ENCODE measurements at regions not wholly inside any gene's neighbourhood (a gene's known extent, or its start where the extent isn't known, plus 50 kb on each side); places are given as distances from the start of the nearest gene placed in this dataset.

DNA sequence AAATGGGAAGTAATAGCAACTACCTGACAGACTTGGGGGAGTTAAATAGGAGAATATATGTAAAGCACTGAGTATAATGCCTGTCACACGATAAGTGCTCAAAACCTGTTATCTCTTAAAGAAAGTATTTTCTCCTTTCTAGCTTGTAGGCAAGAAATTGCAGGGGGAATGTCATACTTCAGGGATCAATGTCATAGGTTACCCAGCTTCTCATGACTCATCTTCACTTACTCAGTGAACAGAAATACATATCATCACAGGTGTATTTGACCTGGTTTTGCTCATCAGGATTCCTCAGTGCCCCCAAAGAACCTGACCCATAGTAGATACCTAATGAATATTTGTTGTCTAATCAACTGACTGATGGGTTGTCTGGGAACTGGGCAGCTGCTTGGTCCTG, 285.0 kb upstream of the ATP2B1 start:
- in situ Hi-C loops (cut with HindIII; ENCODE audit: low pct_ligation_motif_present, low pct_unique_long_range_greater_than_20kb, low sequenced_read_pairs) = no loop called here

DNA sequence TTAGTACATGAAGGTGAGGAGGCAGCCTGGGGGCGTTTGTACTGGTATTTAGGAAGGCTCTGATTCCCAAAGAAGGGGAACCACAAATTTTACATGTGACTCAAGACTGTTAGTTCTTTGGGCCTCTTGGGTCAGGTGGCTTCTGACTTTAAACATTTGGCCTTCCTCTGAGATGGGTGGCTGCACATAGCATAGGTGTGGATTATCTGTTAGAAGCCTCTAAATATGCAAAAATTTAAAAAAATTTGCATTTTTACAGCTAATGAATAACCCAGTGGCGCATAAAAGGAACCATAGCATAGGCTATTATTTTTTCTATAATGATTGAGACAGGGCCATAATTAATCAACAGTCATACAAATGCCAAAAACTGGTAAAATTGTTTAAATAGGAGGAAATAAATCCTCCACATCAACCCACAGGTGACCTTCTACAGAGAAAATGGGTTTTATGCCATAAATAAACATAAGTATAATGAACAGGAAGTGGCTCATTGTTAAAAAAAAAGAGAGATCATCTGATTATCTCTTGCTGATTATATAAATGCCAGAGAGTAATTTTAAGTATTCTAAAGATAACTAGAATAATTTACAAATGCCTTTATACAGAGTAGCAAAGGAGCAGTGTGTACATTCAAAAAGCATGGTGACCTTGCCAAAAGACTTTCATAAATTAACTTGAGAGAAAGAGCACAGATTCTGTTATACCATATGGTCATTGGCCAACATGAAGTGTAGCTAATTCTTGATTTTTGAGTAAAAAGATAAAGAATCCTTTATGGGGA, 284.2 kb upstream of the ATP2B1 start:
- DNase-seq = no peak
- in situ Hi-C loops (cut with HindIII; ENCODE audit: low pct_ligation_motif_present, low pct_unique_long_range_greater_than_20kb, low sequenced_read_pairs) = no loop called here

More for the DNA sequence above, 285.0 kb upstream of the ATP2B1 start:
- no peak for DNase-seq

GRCh38 chr12:89991807-89992590, 283.4 kb upstream of the ATP2B1 start:
- in situ Hi-C loops (cut with HindIII; ENCODE audit: low pct_ligation_motif_present, low pct_unique_long_range_greater_than_20kb, low sequenced_read_pairs) = no loop called here
- DNase-seq = no peak

DNA sequence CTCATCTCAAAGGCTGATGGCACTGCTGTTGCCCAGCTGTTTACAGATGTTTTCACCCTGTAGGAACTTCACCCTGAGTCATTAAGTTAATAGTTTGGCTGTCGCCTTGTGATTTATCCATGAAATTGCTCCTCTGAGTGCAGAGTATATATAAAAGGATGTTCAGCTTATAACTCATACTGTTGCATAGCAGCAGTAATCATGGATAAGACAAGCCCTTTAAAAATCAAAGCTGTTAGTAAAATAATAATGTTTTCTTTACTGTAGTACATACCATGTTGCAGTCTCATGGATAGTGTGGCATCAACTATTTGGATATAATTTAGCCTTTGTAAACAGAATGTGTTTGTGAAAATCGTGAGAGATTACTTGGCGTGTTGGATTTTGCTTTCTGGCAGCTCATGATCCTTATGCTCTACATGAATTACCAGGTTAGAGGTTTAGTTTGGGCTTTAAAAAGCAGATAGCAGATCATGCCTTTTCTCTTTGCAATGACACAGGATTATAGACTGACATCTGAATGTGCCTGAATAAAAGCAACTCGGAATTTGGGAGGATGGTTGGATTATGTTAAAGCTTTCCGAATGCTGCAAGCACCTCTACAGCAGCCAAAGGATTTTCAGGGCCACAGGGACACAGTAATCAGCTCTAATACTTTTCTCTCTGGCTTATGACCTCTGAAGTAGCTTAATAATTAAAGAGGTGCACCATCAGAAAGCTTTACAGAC, 279.7 kb upstream of the ATP2B1 start:
- in situ Hi-C loops (cut with HindIII; ENCODE audit: low pct_ligation_motif_present, low pct_unique_long_range_greater_than_20kb, low sequenced_read_pairs) = no loop called here

DNA sequence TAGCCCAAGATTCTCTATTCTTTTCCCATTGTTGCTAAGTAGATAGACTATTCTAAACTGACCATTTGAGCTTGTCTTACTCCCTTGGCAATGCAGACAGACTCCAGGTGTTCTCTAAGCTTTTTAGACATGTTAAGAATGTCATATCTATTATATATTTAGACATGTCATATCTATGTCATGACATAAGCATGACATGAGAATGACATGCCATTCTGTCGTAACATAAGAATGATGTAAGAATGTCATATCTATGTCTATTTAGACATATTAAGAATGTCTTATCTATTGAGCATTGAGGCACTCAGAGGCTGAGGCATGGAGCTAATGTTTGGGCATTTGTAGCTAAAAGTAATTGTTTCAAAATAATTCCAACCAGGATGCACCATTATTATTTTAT, 277.3 kb upstream of the ATP2B1 start:
- no peak for DNase-seq
- in situ Hi-C loops (cut with HindIII; ENCODE audit: low pct_ligation_motif_present, low pct_unique_long_range_greater_than_20kb, low sequenced_read_pairs) = no loop called here

More for the DNA sequence above, 279.7 kb upstream of the ATP2B1 start:
- no peak for DNase-seq

DNA sequence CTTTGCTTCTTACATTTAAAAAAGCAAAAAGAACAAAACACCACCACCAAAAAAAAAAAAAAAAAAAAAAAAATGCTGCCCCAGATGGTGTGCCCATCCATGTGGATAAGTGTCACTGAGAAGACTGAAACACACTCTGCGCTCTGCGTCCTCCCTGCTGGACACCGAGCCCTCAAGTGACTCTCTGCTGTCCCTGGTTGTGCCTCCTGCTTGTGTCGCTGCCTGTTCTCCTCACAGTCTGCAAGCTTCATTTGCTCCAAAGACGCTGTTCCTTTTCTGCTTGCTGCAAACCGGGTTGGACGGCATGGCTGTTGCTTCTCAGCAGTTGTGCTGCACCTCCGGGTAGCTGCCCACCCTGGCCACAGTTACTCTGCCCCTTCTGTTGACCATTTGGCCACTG, 276.2 kb upstream of the ATP2B1 start:
- in situ Hi-C loops (cut with HindIII; ENCODE audit: low pct_ligation_motif_present, low pct_unique_long_range_greater_than_20kb, low sequenced_read_pairs) = no loop called here
- no peak for DNase-seq

DNA sequence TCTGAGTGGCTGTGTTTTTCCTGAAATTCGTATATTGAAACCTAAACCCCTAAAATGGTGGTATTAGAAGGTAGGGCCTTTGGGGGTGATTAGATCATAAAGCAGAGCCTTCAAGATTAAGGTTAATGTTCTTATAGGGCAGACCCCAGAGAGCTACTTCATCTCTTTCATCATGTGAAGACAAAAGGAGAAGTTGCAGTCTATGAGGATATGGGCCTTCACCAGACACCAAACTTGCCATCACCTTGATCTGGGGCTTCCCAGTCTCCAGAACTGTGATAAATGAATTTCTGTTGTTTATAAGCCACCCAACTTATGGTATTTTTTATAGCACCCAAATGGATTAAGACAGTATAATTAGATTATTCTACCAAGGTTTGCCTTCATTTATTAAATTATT, 275.0 kb upstream of the ATP2B1 start:
- in situ Hi-C loops (cut with HindIII; ENCODE audit: low pct_ligation_motif_present, low pct_unique_long_range_greater_than_20kb, low sequenced_read_pairs) = no loop called here
- DNase-seq = no peak

DNA sequence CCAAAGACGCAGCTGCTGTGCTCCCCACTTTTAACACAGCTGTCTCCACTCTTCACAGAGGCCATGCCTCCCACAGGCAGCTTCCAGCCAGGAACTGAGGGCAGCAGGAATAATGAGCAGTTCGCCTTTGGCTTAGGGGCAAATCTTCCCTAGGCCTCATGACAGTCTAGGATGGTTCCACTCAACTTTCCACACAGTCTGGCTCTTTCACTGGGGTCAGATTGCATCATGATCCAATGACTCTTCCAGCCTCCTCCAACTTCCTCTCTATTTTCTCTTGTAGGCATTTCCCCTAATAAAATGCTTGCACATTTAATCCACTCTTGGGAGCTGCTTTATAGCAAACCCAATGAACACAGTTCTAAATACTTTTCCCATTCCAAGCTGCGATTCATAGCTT, 271.6 kb upstream of the ATP2B1 start:
- in situ Hi-C loops (cut with HindIII; ENCODE audit: low pct_ligation_motif_present, low pct_unique_long_range_greater_than_20kb, low sequenced_read_pairs) = no loop called here
- DNase-seq = no peak

GRCh38 chr12:89977405-89978085, 268.9 kb upstream of the ATP2B1 start:
- no peak for DNase-seq
- in situ Hi-C loops (cut with HindIII; ENCODE audit: low pct_ligation_motif_present, low pct_unique_long_range_greater_than_20kb, low sequenced_read_pairs) = no loop called here

DNA sequence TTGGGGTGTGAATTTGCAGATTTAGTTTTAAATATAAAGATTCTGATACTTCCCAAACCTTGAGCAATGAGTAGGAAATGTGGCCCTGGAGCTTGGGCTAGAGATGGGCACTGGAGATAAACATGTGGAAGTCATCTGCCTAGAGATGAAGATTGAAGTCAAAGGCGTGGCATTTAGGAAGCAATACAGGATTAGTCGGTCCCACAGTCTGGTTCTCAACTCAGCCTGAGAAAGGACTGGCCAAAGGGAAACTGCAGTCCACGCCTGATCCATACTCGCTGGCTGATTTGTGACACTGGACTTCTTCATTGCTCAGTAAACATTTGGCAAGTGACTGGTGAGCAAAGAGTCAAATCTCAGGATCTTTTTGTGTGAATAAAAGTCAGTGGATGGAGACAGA, 268.2 kb upstream of the ATP2B1 start:
- in situ Hi-C loops (cut with HindIII; ENCODE audit: low pct_ligation_motif_present, low pct_unique_long_range_greater_than_20kb, low sequenced_read_pairs) = no loop called here
- no peak for DNase-seq

DNA sequence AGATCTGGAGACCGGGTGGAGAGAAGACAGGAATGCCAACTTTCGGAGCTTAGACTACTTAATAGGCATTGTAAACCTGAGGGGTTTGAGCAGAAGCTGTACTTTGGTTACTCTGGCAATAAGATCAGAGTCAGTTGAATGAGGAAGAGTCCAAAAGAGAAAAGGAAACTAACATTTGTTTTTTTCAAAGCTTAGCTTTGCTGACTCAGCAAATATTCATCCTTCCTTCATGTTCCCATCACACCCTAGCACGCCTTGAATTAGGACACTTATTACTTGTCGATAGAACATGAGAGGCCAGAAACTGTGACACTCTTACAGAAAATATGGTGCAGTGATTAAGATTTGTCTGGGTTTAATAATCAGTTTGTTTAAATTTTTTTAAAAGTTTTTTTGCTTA, 266.9 kb upstream of the ATP2B1 start:
- no peak for DNase-seq
- in situ Hi-C loops (cut with HindIII; ENCODE audit: low pct_ligation_motif_present, low pct_unique_long_range_greater_than_20kb, low sequenced_read_pairs) = no loop called here

GRCh38 chr12:89971880-89972279, 263.2 kb upstream of the ATP2B1 start:
- no peak for DNase-seq
- in situ Hi-C loops (cut with HindIII; ENCODE audit: low pct_ligation_motif_present, low pct_unique_long_range_greater_than_20kb, low sequenced_read_pairs) = no loop called here

- DNase-seq = no peak
- in situ Hi-C loops (cut with HindIII; ENCODE audit: low pct_ligation_motif_present, low pct_unique_long_range_greater_than_20kb, low sequenced_read_pairs) = no loop called here
Observed at GRCh38 chr12:89970722-89971121, 262.1 kb upstream of the ATP2B1 start.

DNA sequence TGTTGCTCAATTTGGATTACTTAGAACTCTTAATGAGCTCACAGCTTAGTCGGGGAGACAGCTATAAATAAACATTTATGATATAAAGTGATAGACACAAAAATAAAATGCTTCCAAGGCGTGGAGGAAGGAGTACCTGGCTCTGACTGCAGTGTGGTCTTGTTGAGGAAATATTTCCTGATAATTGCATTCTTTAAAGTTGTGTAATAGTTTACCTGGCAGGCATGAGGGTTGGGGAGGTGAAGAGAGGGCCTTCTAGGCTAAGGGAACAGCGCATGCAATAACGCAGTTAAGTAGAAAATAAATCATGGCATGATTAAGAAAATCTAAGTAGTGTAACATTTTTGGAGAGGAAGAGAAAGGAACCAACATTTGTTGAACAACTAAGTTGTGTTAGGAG, 260.5 kb upstream of the ATP2B1 start:
- no peak for DNase-seq
- in situ Hi-C loops (cut with HindIII; ENCODE audit: low pct_ligation_motif_present, low pct_unique_long_range_greater_than_20kb, low sequenced_read_pairs) = no loop called here

- in situ Hi-C loops (cut with HindIII; ENCODE audit: low pct_ligation_motif_present, low pct_unique_long_range_greater_than_20kb, low sequenced_read_pairs) = no loop called here
- DNase-seq = no peak
Observed at GRCh38 chr12:89968151-89968700, 259.6 kb upstream of the ATP2B1 start.

DNA sequence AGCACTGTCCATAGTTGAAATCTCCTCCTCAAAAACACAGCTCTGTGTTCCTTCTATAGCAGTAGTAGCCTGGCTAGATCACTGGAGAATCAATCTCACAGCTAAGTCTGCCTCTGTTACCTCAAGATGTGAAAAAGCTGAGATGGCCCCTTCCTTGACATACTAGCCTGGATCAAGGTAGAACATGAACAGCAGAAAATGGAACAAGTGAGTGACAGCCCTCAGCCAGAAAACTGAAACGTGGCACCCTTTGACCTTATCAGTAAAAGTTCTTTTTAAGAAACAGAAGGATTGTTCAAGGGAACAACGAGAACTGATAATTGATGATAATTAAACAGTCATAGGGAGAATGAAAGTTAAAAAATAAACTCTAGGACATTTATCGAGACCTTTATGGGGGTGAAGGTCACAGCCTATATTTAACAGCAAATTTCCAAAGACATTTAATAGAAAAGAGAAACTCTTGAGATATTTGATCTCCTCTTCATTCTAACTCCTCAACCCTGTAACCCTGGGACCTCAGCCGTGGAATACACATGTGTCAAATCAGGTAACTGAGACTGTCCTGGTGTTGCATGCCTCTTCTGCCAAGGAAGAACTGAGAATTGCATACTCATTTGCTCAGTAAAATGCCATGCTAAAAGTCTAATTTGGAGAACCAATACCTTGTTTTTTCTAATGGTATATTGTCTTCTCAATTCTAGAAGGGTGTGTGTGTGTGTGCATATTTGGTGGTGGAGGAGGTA, 258.0 kb upstream of the ATP2B1 start:
- no peak for DNase-seq
- in situ Hi-C loops (cut with HindIII; ENCODE audit: low pct_ligation_motif_present, low pct_unique_long_range_greater_than_20kb, low sequenced_read_pairs) = no loop called here

DNA sequence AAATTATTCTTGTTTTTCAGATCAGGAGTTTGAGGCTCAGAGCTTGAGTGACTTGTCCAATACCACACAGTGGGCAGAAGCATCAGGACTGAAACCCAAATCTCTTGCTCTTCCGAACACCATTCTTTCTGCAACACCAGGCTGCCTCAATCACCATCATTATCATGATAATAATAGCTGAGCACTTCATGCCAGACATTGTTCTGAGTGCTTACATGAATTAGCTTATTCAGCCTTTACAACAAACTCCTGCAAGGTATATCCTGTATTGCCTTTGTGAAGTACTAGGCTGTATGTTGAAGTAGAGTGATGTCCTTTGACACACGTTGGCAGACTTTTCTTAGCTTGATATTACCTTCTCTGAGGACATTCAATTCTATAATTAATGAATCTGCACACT, 257.4 kb upstream of the ATP2B1 start:
- in situ Hi-C loops (cut with HindIII; ENCODE audit: low pct_ligation_motif_present, low pct_unique_long_range_greater_than_20kb, low sequenced_read_pairs) = no loop called here
- DNase-seq = no peak

DNA sequence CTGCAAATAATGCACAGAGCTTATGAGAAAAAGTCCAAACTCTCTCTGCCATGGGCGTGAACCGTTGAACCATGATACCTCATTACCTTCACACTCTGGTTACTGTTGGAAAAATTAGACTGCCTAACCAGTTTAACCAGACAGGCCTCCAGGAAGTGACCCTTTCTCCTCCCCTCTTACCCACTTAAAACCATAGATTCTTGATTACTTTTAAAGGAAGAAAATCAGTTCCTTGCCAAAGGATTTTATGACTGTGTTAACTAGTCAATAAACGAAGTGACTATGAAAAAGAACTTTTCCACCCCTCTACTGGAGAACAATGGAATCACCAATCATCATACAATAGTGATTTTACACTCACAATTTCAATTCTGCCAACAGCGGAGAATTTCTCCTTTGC, 254.0 kb upstream of the ATP2B1 start:
- in situ Hi-C loops (cut with HindIII; ENCODE audit: low pct_ligation_motif_present, low pct_unique_long_range_greater_than_20kb, low sequenced_read_pairs) = no loop called here

More for the DNA sequence above, 254.0 kb upstream of the ATP2B1 start:
- DNase-seq = peak; percentile 22

Data from ACHN (cell line).